HG02885 (cell line): ENCODE measurements at regions not wholly inside any gene's neighbourhood (a gene's known extent, or its start where the extent isn't known, plus 50 kb on each side); places are given as distances from the start of the nearest gene placed in this dataset.

Experiments used
- ATAC-seq: cut with Tn5 transposase; IDR thresholded peaks from one replicate; pipeline ENCODE4 v1.9.1; 2021; ENCODE audit warnings: mild to moderate bottlenecking; ENCODE audit not compliant: unreplicated experiment, poor library complexity

DNA sequence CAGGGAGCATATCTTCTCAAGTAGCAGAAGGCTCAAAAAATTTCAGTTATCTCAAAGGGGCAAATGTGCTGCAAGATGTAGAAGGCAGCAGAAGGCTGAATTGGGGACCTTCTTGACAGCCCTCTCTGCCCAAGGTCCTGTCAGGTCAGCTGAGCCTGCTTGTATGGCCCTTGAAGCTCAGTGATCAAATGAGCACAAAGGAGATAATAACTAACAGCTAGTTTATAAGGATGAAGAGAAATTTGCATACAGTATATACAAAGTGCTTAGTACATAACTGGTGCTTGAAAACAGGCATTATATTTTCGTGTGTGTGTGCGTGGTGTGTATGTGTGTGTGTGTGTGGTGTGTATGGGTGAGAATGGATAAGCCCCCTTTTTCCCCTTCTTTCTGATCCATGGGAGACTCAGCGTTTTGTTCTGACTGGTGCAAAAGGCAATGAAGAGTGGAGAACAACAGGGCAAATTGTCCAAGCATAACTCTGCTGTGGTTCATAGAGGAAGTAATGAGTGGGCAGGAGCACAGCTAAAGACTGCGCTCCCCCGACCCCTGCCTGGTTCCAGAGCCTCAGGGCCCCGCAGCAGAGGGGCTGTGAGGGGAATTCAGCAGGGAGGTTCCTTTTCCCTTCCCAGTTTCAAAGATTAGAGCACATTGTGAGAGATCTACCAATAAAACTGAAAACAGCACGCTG is 356.8 kb upstream of the NR2F2 start:
- peak; percentile 72 for ATAC-seq

- ATAC-seq, result peak; percentile 67
Observed at GRCh38 chr15:95975212-95975611, 355.3 kb upstream of the NR2F2 start.

GRCh38 chr15:95979286-95979685 is 351.2 kb upstream of the NR2F2 start:
- no peak for ATAC-seq

DNA sequence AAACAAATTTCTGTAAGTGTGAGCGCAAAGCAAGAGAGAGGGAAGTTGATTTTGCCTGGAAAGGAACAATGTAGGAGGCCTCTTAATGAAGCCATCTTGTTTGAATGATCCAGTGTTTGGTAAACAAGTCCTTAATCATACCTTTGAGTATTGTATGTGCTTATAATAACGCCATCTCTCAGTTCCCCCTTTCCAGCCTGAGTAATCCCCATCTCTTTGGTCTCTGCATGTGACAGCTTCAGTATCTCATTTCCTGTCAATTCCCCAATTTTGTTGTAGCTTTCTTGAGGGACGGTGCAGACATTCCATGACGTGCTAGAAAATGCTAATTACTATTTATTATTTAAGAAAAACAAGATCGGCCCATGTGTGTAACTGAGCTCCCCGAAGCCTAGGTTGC is 349.3 kb upstream of the NR2F2 start:
- no peak for ATAC-seq

DNA sequence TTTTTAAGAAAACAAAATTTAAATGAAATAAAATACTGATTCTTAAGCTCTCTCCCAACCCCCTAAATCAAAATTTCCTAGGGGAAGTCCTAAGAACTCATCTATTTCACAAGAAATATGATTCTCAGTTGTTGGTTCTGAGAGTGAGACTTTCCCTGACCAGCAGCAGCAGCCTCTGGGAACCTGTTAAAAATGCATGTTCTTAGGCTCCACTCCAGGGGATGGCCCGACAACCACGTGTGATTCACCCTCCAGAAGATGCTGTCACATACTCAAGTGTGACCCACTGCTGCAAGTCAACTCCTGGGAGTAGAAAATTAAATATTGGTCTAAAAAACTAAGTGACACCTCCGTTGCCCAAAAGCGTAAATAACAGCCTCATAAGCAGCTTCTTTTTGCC is 343.2 kb upstream of the NR2F2 start:
- ATAC-seq, result no peak

DNA sequence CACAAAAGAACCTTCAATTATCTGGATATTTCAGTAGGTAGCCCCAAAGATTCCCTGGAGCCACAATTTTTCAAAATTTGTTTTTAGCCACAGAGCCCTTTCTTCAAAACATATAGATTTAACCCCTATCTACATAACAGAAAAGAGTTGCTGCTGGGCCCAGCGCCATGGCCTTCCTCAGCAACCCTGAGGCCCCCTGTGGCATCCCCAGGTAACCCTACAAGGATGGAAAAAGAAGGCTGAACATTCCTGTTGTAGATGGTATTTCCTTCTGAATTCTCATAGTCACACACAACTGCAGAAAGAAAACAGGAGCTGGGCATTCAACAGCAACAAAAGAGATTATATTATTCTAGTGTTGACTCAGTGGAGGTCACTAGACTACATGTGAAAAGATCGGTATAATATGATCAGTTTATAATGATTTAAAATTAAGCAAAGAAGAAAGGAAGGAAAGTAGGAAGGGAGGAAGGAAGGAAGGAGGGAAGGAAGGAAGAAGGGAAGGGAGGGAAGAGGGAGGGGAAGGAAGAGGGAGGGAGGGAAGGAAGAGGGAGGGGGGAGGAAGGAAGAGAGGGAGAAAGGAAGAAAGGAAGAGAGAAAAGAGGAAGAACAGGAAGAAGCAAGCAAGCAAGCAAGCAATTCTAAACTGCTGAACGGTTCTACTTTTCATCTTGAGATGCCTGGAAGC is 342.5 kb upstream of the NR2F2 start:
- ATAC-seq, result no peak

GRCh38 chr15:95988574-95988887 is 342.0 kb upstream of the NR2F2 start:
- no peak for ATAC-seq

GRCh38 chr15:95989392-95989791 is 341.1 kb upstream of the NR2F2 start:
- ATAC-seq, result no peak

DNA sequence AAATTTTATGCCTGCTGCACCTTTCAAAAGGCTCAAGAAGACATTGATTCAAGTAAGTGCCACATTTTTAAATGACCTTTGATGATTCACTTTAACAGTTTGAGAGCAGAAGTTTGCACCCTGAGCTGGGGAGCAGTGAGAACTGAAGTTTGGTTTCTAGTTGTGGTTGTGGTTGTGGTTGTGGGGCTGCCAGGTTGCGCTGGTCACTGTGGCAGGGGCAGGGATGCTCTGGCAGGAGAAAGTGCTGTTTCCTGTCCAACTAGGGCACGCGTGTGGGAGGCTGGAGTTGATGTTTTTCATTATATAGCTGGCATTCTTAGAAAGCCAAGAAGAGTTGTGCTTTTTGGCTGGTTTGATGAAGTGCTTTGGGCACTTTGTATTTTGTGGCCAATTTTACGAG is 339.7 kb upstream of the NR2F2 start:
- ATAC-seq, result no peak

DNA sequence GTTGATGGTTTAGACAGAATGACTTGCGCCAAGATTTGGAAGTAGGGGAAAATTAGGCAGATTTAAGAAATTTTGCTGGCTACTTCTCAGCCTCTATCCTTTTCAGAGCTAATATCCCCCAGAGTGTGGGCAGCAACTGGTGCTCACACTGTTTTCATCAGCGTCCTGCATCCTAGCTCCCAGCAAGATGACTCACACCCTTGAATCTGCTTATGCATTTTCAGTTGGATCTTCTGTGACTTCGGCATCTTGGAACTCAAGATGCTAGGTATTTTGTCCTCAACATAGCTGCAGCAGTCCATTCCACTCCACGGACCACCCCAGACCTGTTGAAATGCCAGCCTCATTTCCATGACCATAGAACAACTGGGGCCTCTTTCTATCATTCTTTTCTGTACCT is 336.1 kb upstream of the NR2F2 start:
- no peak for ATAC-seq

- no peak for ATAC-seq
Observed at GRCh38 chr15:95995375-95996168, 334.9 kb upstream of the NR2F2 start.

DNA sequence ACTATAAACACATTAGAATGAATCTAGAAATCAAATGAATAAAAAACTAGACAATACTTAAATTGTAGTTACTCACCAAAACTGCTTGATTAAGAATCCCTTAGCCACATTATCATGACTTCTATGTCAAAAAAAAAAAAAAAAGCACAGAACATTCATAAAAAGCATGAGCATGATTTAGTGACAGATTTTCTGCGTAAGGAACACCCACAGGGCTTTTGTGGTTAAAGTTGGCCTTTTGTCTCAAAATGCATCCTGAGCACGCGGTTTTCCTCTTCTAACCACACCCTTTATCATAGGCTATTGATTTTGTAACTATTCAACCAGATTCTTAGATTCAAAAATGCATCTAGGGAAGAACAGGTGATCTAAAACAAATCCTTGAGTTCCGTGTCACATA is 334.0 kb upstream of the NR2F2 start:
- no peak for ATAC-seq

- no peak for ATAC-seq
Observed at GRCh38 chr15:95998935-95999334, 331.6 kb upstream of the NR2F2 start.

- no peak for ATAC-seq
Observed at GRCh38 chr15:96002890-96003859, 327.3 kb upstream of the NR2F2 start.

DNA sequence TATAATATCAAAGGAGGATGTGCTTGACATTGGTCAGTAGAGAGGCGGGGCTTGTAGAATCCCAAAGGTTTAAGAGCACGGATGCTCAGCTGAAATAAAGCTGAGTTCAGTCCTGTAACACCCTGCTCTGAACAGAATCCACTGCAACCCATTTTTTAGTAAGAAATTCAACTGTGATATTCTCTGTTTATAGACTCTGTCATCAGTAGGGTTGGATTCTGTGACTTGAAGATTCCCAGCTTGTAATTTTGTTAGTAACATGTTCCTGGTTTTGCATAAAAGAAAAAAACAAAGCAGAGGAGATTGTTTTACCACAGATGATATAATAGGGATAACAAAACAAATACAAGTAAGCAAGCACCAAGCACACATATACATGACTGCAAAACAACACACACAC is 324.6 kb upstream of the NR2F2 start:
- no peak for ATAC-seq

DNA sequence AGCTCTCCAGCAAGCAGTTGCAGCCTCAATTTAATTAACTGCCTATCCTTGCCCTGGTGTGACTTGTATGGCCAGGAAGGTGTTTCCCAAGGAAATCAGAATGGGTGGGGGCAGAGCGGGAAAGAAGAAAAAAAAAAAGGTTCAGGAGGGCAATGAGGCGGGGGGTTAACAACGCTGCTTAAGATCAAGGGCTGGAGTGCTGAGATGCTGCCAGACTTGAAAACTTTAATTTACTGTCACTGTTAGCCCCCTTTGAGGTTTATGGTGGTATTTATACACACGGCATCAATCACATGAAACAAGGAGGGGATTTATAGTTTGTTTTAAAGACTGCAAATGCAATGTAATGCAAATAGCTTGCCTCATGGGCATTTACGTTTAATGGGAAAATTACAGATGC is 319.4 kb upstream of the NR2F2 start:
- no peak for ATAC-seq

DNA sequence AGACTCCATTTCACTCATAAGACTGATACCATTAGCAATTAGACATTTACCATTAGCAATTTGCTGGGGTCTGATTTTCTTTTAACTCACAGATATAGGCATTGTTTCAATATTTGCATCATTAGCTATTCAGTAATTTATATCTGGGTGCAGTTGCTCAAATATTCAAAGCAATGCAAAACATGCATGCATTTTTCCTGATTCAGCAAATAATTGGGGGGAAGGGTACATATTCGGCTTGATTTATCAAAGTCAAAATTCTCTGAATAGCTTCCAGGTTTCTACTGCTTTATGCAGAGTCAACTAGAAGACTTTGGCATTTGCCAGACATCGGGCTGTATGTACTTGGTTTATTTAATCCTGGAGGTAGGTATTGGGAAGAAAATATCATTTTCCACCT is 315.6 kb upstream of the NR2F2 start:
- ATAC-seq, result no peak

GRCh38 chr15:96019114-96019513 is 311.4 kb upstream of the NR2F2 start:
- no peak for ATAC-seq

DNA sequence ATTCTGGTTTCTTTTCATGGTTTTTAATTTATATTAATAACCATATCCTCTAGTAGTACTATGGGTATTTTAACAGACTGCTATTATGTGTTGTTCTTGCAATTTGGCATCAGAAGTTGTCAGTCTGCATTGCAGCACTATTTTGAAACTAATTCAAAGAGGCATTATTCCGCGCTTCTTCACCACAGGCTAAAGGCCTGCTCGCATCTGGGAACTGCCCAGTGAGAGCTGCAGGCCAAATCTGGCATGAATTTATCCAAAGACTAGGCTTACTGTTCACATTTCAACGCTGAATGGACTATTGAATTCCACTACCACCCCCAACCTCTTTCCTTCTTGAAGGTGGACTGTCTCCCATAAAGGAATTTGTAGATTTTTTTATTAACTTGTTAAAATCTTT is 310.4 kb upstream of the NR2F2 start:
- no peak for ATAC-seq

DNA sequence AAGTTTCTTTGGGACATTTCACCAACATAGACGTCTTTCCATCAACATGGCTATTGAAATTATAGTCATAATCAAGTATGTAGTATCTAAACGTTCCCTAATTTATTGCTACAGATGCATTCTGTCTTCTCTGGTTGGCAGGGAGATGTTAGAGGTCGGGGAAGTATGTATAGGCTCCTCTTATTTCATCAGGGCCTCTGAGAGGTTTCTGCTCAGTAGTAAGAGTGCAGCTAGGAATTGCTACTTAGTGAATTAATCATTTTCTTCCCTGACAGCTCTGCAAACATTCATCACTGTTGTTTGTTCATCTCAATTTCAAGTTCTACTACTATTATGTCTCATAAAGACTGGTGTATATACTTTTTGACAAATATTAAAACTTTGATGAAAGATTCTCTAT is 309.7 kb upstream of the NR2F2 start:
- ATAC-seq, result no peak
